NCI-H2196 treated with DMSO at 0.1 percent for 48 hours (cell line): ENCODE measurements at regions not wholly inside any gene's neighbourhood (a gene's known extent, or its start where the extent isn't known, plus 50 kb on each side); places are given as distances from the start of the nearest gene placed in this dataset.
"Not testable (repeated sequence)": the region's sequence is repeated elsewhere in the genome, so short reads cannot be mapped to it uniquely, and the experiment has no call there.

Experiments
- DNase-seq: peaks from one replicate; lab custom pipeline; 2025; ENCODE audit not compliant: unreplicated experiment; lab: John Stamatoyannopoulos, UW

DNA sequence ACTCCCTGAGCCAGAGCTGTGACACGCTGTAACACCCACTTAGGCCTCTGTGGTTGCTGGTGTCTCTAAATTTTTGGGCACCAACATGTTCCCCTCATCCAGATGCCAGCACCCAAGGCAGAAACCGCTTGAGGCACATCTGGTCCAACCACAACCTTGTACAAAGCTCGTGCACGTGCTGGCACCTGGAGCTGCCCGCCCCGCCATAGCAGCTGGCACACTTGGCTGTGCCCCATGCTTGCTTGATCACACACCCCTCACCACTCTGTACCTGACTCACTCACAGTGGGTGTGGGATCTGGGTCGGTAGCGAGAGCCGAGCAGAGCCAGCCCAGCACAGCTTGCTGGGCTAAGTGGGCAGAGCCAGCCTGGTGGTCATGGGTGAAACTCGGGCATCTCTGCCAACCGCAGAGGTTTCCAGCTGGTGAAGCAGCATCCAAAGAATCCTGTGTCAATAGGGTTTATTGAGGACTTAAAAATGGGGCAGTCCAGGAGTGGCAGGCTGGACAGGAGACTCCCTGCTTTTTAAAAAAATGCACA, 1210.4 kb downstream of the TYW1 start:
- no peak for DNase-seq

GRCh38 chr7:68207676-68208075, 1211.0 kb downstream of the TYW1 start:
- no peak for DNase-seq

GRCh38 chr7:68209486-68209885, 1212.9 kb downstream of the TYW1 start:
- no peak for DNase-seq

GRCh38 chr7:68213838-68214237, 1217.2 kb downstream of the TYW1 start:
- no peak for DNase-seq

DNA sequence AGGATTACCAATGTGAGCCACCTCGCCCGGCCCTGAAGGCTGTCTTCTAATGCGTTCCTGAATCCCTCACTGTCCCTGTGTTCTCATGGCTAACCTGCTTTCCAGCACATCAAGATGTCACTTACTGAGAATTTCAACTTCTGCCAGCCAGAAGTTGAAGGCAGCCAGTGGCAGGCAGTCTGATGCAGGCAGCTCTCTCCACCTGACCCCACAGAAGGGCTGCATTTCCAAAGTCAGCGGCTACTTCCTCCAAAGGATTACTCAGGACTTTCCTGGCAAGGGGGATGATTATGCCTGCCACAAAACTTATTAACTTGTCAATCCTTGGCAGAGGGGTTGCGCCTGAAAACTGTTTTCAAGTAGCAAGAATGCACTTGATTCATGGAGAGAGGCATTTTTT, 1219.4 kb downstream of the TYW1 start:
- no peak for DNase-seq

GRCh38 chr7:68217426-68217825, 1220.8 kb downstream of the TYW1 start:
- no peak for DNase-seq

- no peak for DNase-seq
Observed at GRCh38 chr7:68218461-68218860, 1221.8 kb downstream of the TYW1 start.

- DNase-seq, result no peak
Observed at GRCh38 chr7:68222311-68222710, 1225.7 kb downstream of the TYW1 start.

GRCh38 chr7:68224041-68224741, 1227.6 kb downstream of the TYW1 start:
- DNase-seq, result peak; percentile 93

- DNase-seq, result not testable (repeated sequence)
Observed at GRCh38 chr7:68231011-68231410, 1234.4 kb downstream of the TYW1 start.

GRCh38 chr7:68235937-68236336, 1239.3 kb downstream of the TYW1 start:
- no peak for DNase-seq

- DNase-seq, result no peak
Observed at GRCh38 chr7:68238204-68238805, 1241.7 kb downstream of the TYW1 start.

GRCh38 chr7:68243128-68243527, 1246.5 kb downstream of the TYW1 start:
- DNase-seq, result no peak

- no peak for DNase-seq
Observed at GRCh38 chr7:68244389-68244788, 1247.8 kb downstream of the TYW1 start.

- DNase-seq, result no peak
Observed at GRCh38 chr7:68245688-68246087, 1249.1 kb downstream of the TYW1 start.

DNA sequence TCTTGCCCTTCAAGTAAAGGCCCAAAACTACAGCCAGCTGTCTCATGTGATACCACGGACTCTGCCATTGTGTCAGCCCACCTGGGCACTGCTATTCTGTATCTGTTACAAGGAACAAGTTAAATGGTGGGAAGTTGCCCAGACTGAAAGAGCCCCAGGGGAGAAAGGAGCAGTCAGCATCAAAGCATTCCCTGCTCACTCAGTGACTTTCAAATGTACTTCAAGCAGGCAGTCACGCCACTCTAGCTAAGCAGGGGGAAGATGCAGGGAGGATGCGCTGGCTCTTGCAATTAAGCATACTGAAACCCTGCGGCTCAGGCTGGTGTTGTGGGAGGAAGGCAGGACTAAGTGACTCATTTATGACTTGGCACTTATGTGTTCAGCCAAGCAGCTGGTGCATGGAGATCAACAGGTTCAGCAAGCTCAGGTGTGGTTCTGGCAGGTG, 1249.6 kb downstream of the TYW1 start:
- peak; percentile 90 for DNase-seq

DNA sequence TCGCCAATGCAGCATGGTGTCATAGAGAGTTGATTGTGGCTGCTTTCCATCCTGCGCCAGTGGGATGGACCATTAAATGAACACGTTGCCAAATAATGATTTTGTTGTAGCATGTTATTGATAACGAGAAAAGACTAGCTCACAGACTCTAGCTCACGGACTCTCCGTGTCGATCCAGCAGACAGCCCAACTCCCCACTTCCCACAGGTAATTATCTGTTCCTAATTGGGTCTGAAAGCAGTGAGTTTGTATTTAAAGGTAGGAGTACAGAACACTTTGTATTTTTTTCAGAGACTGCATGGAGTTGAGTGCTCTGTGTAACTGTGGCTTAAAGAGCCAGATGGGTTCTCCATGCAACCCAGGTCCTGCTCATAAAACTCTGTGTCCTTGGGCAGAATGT, 1250.5 kb downstream of the TYW1 start:
- no peak for DNase-seq

GRCh38 chr7:68247571-68247970, 1250.9 kb downstream of the TYW1 start:
- no peak for DNase-seq

DNA sequence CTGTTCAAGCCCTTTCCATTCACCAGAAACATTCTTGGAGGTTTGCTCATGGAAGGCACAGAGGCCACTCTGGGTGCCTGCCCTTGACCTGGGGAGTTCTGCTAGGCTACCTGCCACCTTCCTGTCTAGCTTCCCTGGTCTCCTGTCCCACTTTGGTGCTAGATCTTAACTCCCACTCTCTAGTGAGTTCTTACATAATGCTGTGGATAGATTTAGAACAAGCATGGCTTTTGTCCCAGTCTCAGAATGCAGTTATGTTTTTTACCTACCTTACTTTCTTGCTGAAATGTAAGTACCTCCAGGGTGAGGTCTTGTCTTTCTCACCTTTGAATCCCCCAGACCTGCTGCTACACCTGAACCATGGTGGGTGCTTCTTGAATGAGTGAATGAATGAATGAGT, 1252.3 kb downstream of the TYW1 start:
- DNase-seq, result no peak

GRCh38 chr7:68249611-68250010, 1253.0 kb downstream of the TYW1 start:
- DNase-seq, result no peak

DNA sequence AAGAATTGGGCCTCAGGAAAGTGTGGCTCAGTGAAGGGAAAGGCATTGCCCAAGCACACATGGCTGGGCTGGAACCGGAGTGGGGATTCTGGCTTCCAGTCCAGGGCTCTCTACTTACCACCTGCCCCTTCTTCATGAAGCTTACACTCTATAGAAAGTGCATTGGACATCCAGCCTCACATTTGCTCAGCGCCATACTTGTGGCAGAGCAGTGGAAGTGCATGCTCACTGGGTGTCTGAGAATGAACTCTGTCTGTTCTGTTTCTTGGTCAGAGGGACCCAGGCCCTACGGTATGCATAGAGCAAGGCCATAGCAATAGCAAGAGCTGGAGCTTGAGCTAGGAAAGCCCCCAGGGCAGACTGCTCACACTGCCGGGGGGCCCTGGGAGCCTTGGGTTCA, 1253.5 kb downstream of the TYW1 start:
- no peak for DNase-seq

- not testable (repeated sequence) for DNase-seq
Observed at GRCh38 chr7:68254815-68255214, 1258.2 kb downstream of the TYW1 start.

DNA sequence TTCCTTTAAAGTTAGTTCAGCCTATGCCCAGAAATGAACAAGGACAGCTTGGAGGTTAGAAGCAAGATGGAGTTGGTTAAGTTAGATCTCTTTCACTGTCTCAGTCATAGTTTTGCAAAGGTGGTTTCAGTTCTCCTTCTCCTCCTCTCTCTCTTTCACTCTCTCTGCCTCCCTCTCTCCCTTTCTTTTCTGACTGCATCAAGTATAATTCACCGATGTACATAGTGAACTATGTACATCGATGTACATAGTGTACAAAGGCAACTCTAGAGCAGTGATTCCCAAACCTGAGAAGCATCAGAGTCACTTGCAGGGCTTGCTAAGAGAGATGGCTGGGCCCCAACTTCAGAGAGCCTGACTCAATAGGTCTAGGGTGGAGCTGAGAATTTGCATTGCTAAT, 1259.7 kb downstream of the TYW1 start:
- no peak for DNase-seq
